HCT116 (cell line): ENCODE measurements at regions not wholly inside any gene's neighbourhood (a gene's known extent, or its start where the extent isn't known, plus 50 kb on each side); places are given as distances from the start of the nearest gene placed in this dataset.

Experiments used
- ATAC-seq: fragments of 200-7000 bp; cut with Tn5 transposase; 2 replicates; pipeline ENCODE4 v1.9.1; 2020; ENCODE audit warnings: mild to moderate bottlenecking, moderate library complexity
- BruUV-seq: library from RNA; stranded (reverse); fragments of 400-500 nt; replicated peaks from 2 replicates; lab custom pipeline; 2021; lab: Mats Ljungman, UMichigan
- CTCF ChIA-PET: fragments of 300-600 bp; sonication (Branson Sonifier 250); formaldehyde crosslinking; loops from one replicate; lab custom pipeline; 2021; ENCODE audit warnings: antibody characterized with exemption; lab: Charles Lee
- POLR2A ChIA-PET: fragments of 300-600, 350-600 bp; sonication (Branson Sonifier 250); formaldehyde crosslinking; loops from one replicate; lab custom pipeline; 2021; ENCODE audit warnings: antibody characterized with exemption; lab: Charles Lee
- RAD21 ChIA-PET, 2 experiments: fragments of 300-600 bp; sonication (Branson Sonifier 250); formaldehyde crosslinking; loops; one replicate each; lab custom pipeline; 2023; ENCODE audit warnings: low total read pairs in 2 of 2; ENCODE audit not compliant: uncharacterized antibody in 2 of 2, unreplicated experiment in 2 of 2, low non-redundant PET in 1 of 2; lab: Charles Lee
- DNase-seq: peaks from one replicate; pipeline ENCODE4 v3.0.0-alpha.2; 2010; ENCODE audit warnings: low read depth, low spot score
- H2AFZ ChIP-seq: fragments of 200-600 bp; shearing (Covaris generic), sonication (generic); 2 replicates; pipeline ENCODE4 v1.6.1; 2017; ENCODE audit warnings: low read depth, mixed run types, mixed read lengths, antibody characterized with exemption, low read length; ENCODE audit not compliant: poor library complexity, severe bottlenecking
- H3K27ac ChIP-seq: 2 replicates; pipeline ENCODE4 v1.5.1; 2012; ENCODE audit warnings: low read depth, low read length
- H3K27me3 ChIP-seq: fragments of 200-600 bp; sonication (generic); 2 replicates; pipeline ENCODE4 v1.6.1; 2016; ENCODE audit warnings: mixed run types, low read length, mixed read lengths; ENCODE audit not compliant: insufficient read depth
- H3K36me3 ChIP-seq, 2 experiments: fragments of 200-500 bp in 1 of 2; fragments of 200-600 bp in 1 of 2; sonication (Bioruptor generic) in 1 of 2; sonication (generic) in 1 of 2; 2 replicates each; pipeline versions ENCODE4 v1.5.1 to v1.6.1; 2014 to 2016; ENCODE audit warnings: low read length in 2 of 2, inconsistent platforms in 1 of 2, mixed read lengths in 1 of 2, mixed run types in 1 of 2; ENCODE audit not compliant: insufficient read depth in 2 of 2, control insufficient read depth in 1 of 2
- H3K4me1 ChIP-seq, 2 experiments: fragments of 200-600 bp in 1 of 2; sonication (generic) in 1 of 2; 2 replicates each; pipeline versions ENCODE4 v1.5.1 to v1.6.1; 2012 to 2017; ENCODE audit warnings: low read length in 2 of 2, inconsistent platforms in 1 of 2, mild to moderate bottlenecking in 1 of 2, mixed read lengths in 1 of 2, mixed run types in 1 of 2, moderate library complexity in 1 of 2; ENCODE audit not compliant: insufficient read depth in 2 of 2, control insufficient read depth in 1 of 2
- H3K4me2 ChIP-seq: fragments of 200-600 bp; sonication (generic); 2 replicates; pipeline ENCODE4 v1.6.1; 2017; ENCODE audit warnings: mixed run types, low read length, mixed read lengths
- H3K4me3 ChIP-seq, 2 experiments: fragments of 200-600 bp in 1 of 2; sonication (generic) in 1 of 2; replicated peaks in 1 of 2; 2 replicates each; pipeline ENCODE4 v1.5.1; 2011 to 2016; ENCODE audit warnings: low read length in 2 of 2, control low read depth in 1 of 2, low read depth in 1 of 2, mild to moderate bottlenecking in 1 of 2, mixed read lengths in 1 of 2, mixed run types in 1 of 2
- H3K79me2 ChIP-seq: fragments of 200-600 bp; sonication (generic); 2 replicates; pipeline ENCODE4 v1.6.1; 2017; ENCODE audit warnings: mild to moderate bottlenecking, mixed run types, low read length, moderate library complexity, mixed read lengths; ENCODE audit not compliant: insufficient read depth
- H3K9ac ChIP-seq: fragments of 200-600 bp; sonication (generic); 2 replicates; pipeline ENCODE4 v1.6.1; 2016; ENCODE audit warnings: low read length, mixed read lengths
- H3K9me2 ChIP-seq: fragments of 200-600 bp; sonication (generic), shearing (Covaris generic); 2 replicates; pipeline ENCODE4 v1.6.1; 2017; ENCODE audit warnings: mixed run types, mild to moderate bottlenecking, moderate library complexity; ENCODE audit not compliant: insufficient read depth
- H3K9me3 ChIP-seq, 2 experiments: fragments of 200-500 bp in 1 of 2; fragments of 200-600 bp in 1 of 2; sonication (Bioruptor generic) in 1 of 2; sonication (generic) in 1 of 2; 2 replicates each; pipeline ENCODE4 v1.6.1; 2014 to 2017; ENCODE audit warnings: low read length in 2 of 2, mixed read lengths in 2 of 2, inconsistent platforms in 1 of 2, low read depth in 1 of 2, mild to moderate bottlenecking in 1 of 2, mixed run types in 1 of 2, moderate library complexity in 1 of 2; ENCODE audit not compliant: control insufficient read depth in 1 of 2, insufficient read depth in 1 of 2
- H4K20me1 ChIP-seq: fragments of 200-600 bp; sonication (generic), shearing (Covaris generic); 2 replicates; pipeline ENCODE4 v1.6.1; 2017; ENCODE audit warnings: mixed run types, mild to moderate bottlenecking, moderate library complexity; ENCODE audit not compliant: insufficient read depth
- CEBPB ChIP-seq: IDR thresholded peaks from 2 replicates; pipeline ENCODE4 v1.6.1; 2012; ENCODE audit warnings: low read depth
- CTCF ChIP-seq, 3 experiments: fragments of 200-600 bp in 1 of 3; sonication (generic) in 1 of 3; IDR thresholded peaks in 2 of 3; conservative IDR thresholded peaks in 1 of 3; 2 replicates each; pipeline ENCODE4 v1.5.1; 2012 to 2017; ENCODE audit warnings: low read depth in 2 of 3, low read length in 2 of 3, antibody characterized with exemption in 1 of 3, borderline replicate concordance in 1 of 3, control low read depth in 1 of 3, mild to moderate bottlenecking in 1 of 3, mixed read lengths in 1 of 3, mixed run types in 1 of 3, moderate library complexity in 1 of 3; ENCODE audit not compliant: insufficient read depth in 1 of 3
- EGR1 ChIP-seq: IDR thresholded peaks from 2 replicates; pipeline ENCODE4 v1.6.1; 2012; ENCODE audit warnings: low read depth
- EZH2phosphoT487 ChIP-seq: fragments of 200-600 bp; IDR thresholded peaks from 2 replicates; pipeline ENCODE4 v1.6.1; 2018; ENCODE audit warnings: antibody characterized with exemption, borderline replicate concordance
- JUND ChIP-seq: IDR thresholded peaks from 2 replicates; pipeline ENCODE4 v1.6.1; 2012
- POLR2A ChIP-seq: IDR thresholded peaks from 2 replicates; pipeline ENCODE4 v1.7.0; 2011; ENCODE audit warnings: borderline replicate concordance; ENCODE audit not compliant: insufficient read depth, insufficient read length; ENCODE audit errors: extremely low read depth
- POLR2AphosphoS5 ChIP-seq: IDR thresholded peaks from 2 replicates; pipeline ENCODE4 v1.6.1; 2011; ENCODE audit warnings: mild to moderate bottlenecking, low read depth, low read length, moderate library complexity
- SIN3A ChIP-seq: IDR thresholded peaks from 2 replicates; pipeline ENCODE4 v1.6.1; 2012; ENCODE audit warnings: low read depth
- SP1 ChIP-seq: IDR thresholded peaks from 2 replicates; pipeline ENCODE4 v1.6.1; 2012; ENCODE audit warnings: low read depth
- TCF7L2 ChIP-seq: IDR thresholded peaks from 2 replicates; pipeline ENCODE4 v1.7.0; 2011; ENCODE audit warnings: borderline replicate concordance, inconsistent platforms; ENCODE audit not compliant: insufficient read depth, insufficient read length; ENCODE audit errors: extremely low read depth
- ZBTB33 ChIP-seq: IDR thresholded peaks from 2 replicates; pipeline ENCODE4 v1.6.1; 2011; ENCODE audit warnings: mild to moderate bottlenecking, low read length, moderate library complexity; ENCODE audit not compliant: insufficient replicate concordance; ENCODE audit errors: extremely low read depth
- intact Hi-C: fragments of 100-400 bp; cut with micrococcal nuclease; formaldehyde crosslinking; loops from 2 replicates; pipeline ENCODE4 v1.10.0; 2022
- TF ChIP-seq, protein P1 (sequence below): IDR thresholded peaks from 2 replicates; pipeline ENCODE4 v1.6.1; 2012
- TF ChIP-seq, protein P2 (sequence below): IDR thresholded peaks from 2 replicates; pipeline ENCODE4 v1.6.1; 2012

DNA sequence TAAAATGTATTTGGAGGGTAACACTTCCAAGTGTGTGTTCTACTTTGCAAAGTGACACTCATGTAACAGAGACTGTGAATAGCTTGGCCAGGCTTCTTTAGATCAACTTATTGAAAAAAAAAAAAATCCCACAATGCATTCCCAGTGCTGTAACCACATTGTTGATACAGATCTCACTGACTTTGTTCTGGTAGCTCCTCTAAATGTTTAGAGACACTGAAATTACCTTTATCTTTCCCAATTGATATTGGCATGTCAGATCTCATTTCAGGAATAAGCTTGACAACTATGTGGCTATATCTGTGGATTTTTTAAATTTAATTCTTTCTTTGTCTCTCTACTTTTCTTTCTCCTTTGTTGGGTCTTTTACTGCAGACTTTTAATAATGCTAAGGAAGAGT is 1018.9 kb upstream of the PRMT6 start:
- no peaks in the 10 kb centered on the region for H4K20me1 ChIP-seq
- H3K79me2 ChIP-seq: no peaks in the 10 kb centered on the region
- ATAC-seq: no peak
- H3K27ac ChIP-seq: no peak overlapping the region
- H3K9ac ChIP-seq: no peak overlapping the region
- DNase-seq: no peak
- ChIA-PET CTCF (no interaction called here), POLR2A (no interaction called here), RAD21 (no interaction called here)
- intact Hi-C loops: no loop called here
- H3K9me2 ChIP-seq: no peaks in the 10 kb centered on the region
- peaks cover 15 to 16% of the 10 kb centered on the region in 2 experiments; a peak in 2 of 4 replicates for H3K9me3 ChIP-seq
- H3K27me3 ChIP-seq: no peaks in the 10 kb centered on the region
- H3K36me3 ChIP-seq: no peaks in the 10 kb centered on the region
- H3K4me3 ChIP-seq: no peak overlapping the region
- no TSS peak for BruUV-seq
- H3K4me1 ChIP-seq: no peaks in the 10 kb centered on the region
- H2AFZ ChIP-seq: no peak overlapping the region
- no peak for TF ChIP-seq POLR2AphosphoS5
- TF ChIP-seq, protein P1, sequence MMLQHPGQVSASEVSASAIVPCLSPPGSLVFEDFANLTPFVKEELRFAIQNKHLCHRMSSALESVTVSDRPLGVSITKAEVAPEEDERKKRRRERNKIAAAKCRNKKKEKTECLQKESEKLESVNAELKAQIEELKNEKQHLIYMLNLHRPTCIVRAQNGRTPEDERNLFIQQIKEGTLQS: no peak
- TF ChIP-seq POLR2A: no peak
- no peak for TF ChIP-seq CTCF (IDR thresholded peaks at IDR 0.05 in 2 of 3, conservative IDR thresholded peaks at IDR 0.05 in 1 of 3; ENCODE audit: borderline replicate concordance in 1 of 3, insufficient read depth in 1 of 3, low read depth in 2 of 3, low read length in 2 of 3)
- no peak for TF ChIP-seq EZH2phosphoT487
- no peak for TF ChIP-seq SIN3A
- no peak for TF ChIP-seq JUND
- no peak overlapping the region for H3K4me2 ChIP-seq

- no peak overlapping the region for H3K9ac ChIP-seq
- H3K4me3 ChIP-seq: no peak overlapping the region
- no peaks in the 10 kb centered on the region for H3K79me2 ChIP-seq
- H3K9me3 ChIP-seq: peaks cover 13 to 18% of the 10 kb centered on the region in 2 experiments; a peak in 2 of 4 replicates
- ATAC-seq (no peak), DNase-seq (no peak)
- H3K27me3 ChIP-seq: no peaks in the 10 kb centered on the region
- H2AFZ ChIP-seq: no peak overlapping the region
- ChIA-PET POLR2A (no interaction called here), CTCF (no interaction called here), RAD21 (no interaction called here)
- no peaks in the 10 kb centered on the region; the same call in 1 of the 2 replicates for H4K20me1 ChIP-seq
- H3K36me3 ChIP-seq: no peaks in the 10 kb centered on the region
- no peaks in the 10 kb centered on the region for H3K4me1 ChIP-seq
- H3K27ac ChIP-seq: no peak overlapping the region
- BruUV-seq: no TSS peak
- H3K9me2 ChIP-seq: no peaks in the 10 kb centered on the region
- intact Hi-C loops: no loop called here
- H3K4me2 ChIP-seq: no peak overlapping the region
- TF ChIP-seq TCF7L2 (no peak), EGR1 (no peak), EZH2phosphoT487 (no peak), CTCF (IDR thresholded peaks at IDR 0.05 in 2 of 3, conservative IDR thresholded peaks at IDR 0.05 in 1 of 3; ENCODE audit: borderline replicate concordance in 1 of 3, insufficient read depth in 1 of 3, low read depth in 2 of 3, low read length in 2 of 3) (no peak), CEBPB (no peak), SP1 (no peak), POLR2AphosphoS5 (no peak), ZBTB33 (no peak)
- TF ChIP-seq, protein P2, sequence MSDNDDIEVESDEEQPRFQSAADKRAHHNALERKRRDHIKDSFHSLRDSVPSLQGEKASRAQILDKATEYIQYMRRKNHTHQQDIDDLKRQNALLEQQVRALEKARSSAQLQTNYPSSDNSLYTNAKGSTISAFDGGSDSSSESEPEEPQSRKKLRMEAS: no peak
Measured at GRCh38 chr1:106038260-106038659, 1018.2 kb upstream of the PRMT6 start.
